ENCODE measurements at regions not wholly inside any gene's neighbourhood (a gene's known extent, or its start where the extent isn't known, plus 50 kb on each side); places are given as distances from the start of the nearest gene placed in this dataset.

- TF ChIP-seq OSR1 (CRISPR knock-in tag; IDR thresholded peaks at IDR 0.05) (no peak), TOX (CRISPR knock-in tag; IDR thresholded peaks at IDR 0.05; ENCODE audit: borderline replicate concordance) (no peak)
These were observed 224.4 kb downstream of the OGFRL1 start for GRCh38 chr6:71513036-71513435.

All from SK-N-SH treated with all-trans-retinoic acid at 6 μM for 48 hours (cell line).